Esophagus muscularis mucosa (tissue), 4 donors: ENCODE measurements at regions not wholly inside any gene's neighbourhood (a gene's known extent, or its start where the extent isn't known, plus 50 kb on each side); places are given as distances from the start of the nearest gene placed in this dataset.

Experiments
- EP300 ChIP-seq: sonication (generic); formaldehyde crosslinking; IDR thresholded peaks from one replicate; pipeline ENCODE4 v1.6.1; 2017; ENCODE audit warnings: antibody characterized with exemption
- POLR2A ChIP-seq: fragments of 450-650 bp; IDR thresholded peaks from one replicate; pipeline ENCODE4 v1.6.1; 2017; ENCODE audit warnings: antibody characterized with exemption, moderate library complexity, mild to moderate bottlenecking, low read depth
- POLR2AphosphoS5 ChIP-seq, 2 donors: sonication (generic); formaldehyde crosslinking; IDR thresholded peaks; one replicate each; pipeline ENCODE4 v1.6.1; 2017; ENCODE audit warnings: antibody characterized with exemption in 2 of 2
- TF ChIP-seq, protein P1 (sequence below), 3 experiments: fragments of 200-600 bp in 2 of 3; fragments of 450-650 bp in 1 of 3; sonication (generic) in 2 of 3; IDR thresholded peaks; one replicate each; pipeline ENCODE4 v1.5.1; 2017 to 2019; ENCODE audit warnings: antibody characterized with exemption in 3 of 3, mild to moderate bottlenecking in 2 of 3, moderate library complexity in 1 of 3

DNA sequence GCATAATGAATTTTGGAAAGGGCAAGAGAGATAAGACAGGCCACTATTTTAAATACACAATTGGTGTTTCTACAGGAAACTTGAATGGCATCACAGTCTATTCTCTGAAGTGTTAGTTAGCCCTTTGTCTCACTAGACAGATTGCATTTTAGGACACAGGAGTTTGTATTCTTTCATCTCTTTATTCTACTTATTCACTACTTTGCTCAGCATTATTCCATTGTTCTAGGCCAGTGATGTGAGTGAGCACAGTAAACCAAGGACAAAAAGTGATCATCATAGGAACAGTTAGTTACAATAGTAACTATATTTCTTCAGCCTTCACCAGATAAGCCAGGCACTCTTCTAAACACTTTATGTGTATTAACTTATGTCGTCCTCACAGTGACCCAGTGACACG, 150.2 kb upstream of the SLCO3A1 start:
- TF ChIP-seq EP300 (no peak), POLR2AphosphoS5 (IDR thresholded peaks at IDR 0.05) (no peak), POLR2A (no peak)
- TF ChIP-seq, protein P1, sequence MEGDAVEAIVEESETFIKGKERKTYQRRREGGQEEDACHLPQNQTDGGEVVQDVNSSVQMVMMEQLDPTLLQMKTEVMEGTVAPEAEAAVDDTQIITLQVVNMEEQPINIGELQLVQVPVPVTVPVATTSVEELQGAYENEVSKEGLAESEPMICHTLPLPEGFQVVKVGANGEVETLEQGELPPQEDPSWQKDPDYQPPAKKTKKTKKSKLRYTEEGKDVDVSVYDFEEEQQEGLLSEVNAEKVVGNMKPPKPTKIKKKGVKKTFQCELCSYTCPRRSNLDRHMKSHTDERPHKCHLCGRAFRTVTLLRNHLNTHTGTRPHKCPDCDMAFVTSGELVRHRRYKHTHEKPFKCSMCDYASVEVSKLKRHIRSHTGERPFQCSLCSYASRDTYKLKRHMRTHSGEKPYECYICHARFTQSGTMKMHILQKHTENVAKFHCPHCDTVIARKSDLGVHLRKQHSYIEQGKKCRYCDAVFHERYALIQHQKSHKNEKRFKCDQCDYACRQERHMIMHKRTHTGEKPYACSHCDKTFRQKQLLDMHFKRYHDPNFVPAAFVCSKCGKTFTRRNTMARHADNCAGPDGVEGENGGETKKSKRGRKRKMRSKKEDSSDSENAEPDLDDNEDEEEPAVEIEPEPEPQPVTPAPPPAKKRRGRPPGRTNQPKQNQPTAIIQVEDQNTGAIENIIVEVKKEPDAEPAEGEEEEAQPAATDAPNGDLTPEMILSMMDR (IDR thresholded peaks at IDR 0.05) = no peak
